DMS 273 (cell line): ENCODE measurements at regions not wholly inside any gene's neighbourhood (a gene's known extent, or its start where the extent isn't known, plus 50 kb on each side); places are given as distances from the start of the nearest gene placed in this dataset.

Source experiments
- DNase-seq: peaks from one replicate; lab custom pipeline; 2025; ENCODE audit not compliant: unreplicated experiment; lab: John Stamatoyannopoulos, UW

- DNase-seq, result no peak
These were observed 54.1 kb upstream of the DIO3 start for GRCh38 chr14:101506926-101507835.

DNA sequence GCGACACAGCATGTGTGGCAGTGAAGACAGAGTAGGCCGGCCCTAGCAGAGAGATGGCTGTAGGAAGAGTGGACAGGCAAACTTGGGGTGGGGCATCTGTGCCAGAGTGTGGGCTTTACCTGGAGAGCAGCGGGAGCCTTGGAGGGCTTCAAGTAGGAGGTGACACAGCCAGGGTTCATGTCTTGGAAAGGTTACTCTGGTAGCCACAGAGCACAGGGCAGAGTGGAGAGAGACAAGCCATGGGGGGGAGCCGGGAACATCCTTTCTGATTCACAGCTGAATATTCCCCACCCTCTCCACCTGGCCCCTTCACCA, 53.5 kb upstream of the DIO3 start:
- no peak for DNase-seq

DNA sequence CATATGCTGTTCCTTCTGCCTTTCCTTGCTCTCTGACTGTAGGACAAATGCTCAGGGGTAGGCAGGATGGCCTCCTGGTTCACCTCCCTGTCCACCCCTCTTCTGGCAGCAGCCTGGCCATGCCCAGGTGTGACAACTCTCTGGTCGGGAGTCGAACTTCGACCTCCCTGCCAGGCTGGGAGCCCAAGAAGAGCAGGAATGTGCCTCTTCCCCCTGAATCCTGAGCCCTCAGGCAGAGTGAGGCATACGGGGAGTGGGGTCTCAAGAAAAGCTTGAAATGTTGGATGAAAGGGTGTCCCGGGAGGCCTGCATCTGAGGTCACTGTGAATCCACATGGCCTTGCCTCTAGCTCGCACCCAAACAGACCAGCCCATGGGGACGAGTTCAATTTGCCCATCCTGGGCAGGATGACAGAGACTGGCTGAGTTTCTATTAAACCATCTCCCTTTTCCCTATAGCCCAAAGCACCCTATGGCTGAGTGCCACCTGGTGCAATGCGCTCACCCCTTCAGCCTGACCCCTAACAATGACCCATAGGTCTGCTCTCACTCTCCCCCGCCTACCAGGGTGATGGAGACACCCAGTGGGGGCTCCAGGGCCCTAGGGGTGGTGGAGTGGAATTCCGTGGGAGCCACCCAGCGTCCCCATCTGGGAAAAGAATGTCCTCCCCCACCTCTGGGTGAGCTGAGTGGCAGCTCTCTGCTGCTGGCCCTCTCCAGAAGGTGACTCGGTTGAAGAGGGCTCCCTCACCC, 52.9 kb upstream of the DIO3 start:
- no peak for DNase-seq

GRCh38 chr14:101508948-101509729, 52.2 kb upstream of the DIO3 start:
- no peak for DNase-seq

DNA sequence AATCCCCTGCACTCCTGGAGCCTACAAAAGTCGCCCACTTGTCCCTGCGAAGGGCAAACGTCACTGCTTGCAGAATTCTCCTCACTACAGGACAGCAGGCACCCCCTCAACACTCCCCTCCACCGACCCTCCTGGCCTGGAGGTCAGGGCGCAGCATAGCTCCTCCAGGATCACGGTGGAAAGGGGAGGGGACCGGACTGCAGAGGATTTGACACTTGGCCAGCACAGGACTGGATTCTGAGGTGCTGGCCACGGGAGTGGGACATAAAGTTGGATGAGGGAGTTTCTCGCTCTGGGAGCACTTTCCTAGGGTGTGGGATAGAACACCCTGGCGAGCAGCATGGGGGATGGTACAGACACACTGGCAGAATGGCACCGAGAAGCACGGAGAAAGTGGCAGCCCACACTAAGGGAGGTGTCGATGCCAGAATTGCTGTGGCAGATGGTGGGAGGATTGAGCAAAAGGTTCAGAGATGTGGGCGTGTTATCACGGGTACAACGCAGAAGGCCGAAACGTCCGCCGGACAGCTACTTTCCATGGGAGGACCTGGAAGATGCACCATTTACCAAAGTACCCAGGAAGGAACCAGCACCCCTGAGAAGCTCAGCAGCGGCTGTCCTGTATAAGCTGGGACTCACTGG, 51.4 kb upstream of the DIO3 start:
- DNase-seq, result no peak

GRCh38 chr14:101511199-101511598, 50.1 kb upstream of the DIO3 start:
- no peak for DNase-seq
